ENCODE measurements at regions not wholly inside any gene's neighbourhood (a gene's known extent, or its start where the extent isn't known, plus 50 kb on each side); places are given as distances from the start of the nearest gene placed in this dataset.

DNA sequence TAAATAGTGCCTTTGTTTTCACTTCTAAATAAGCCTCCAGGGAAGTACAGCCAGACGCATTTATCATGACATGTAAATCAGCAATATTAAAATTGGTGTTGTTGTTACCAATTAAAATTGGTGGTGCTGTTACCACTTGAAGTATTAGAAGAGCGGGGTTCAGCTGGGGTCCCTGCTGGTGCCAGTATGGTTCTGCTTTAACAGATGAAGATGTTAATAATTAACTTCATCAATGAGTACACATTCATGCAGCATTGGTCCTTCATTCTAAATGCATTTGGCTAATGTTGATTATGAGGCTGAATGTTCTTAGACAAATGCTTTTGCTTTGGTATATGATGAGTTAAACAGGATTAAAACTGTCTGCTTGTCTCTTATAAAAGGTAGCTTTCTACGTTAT is 67.6 kb upstream of the TMC1 start:
- H3K79me2 ChIP-seq (replicated peaks; ENCODE audit: insufficient read depth), result no peaks in the 10 kb centered on the region

More for the DNA sequence above, 67.6 kb upstream of the TMC1 start:
- H3K36me3 Mint-ChIP-seq (ENCODE audit: low read depth), result no peaks in the 10 kb centered on the region
- Histone ChIP-seq H3K27ac (ENCODE audit: low read depth) (no peak overlapping the region), H4K20me1 (replicated peaks; ENCODE audit: insufficient read depth) (no peaks in the 10 kb centered on the region), H3K27me3 (ENCODE audit: insufficient read depth) (no peaks in the 10 kb centered on the region), H3K4me1 (ENCODE audit: insufficient read depth) (peaks cover 16% of the 10 kb centered on the region; the same call in 1 of the 2 replicates), H2AFZ (no peak overlapping the region), H3K4me2 (no peak overlapping the region), H3F3A (replicated peaks; ENCODE audit: low read depth) (0 out of 2 replicates have a peak, but pooled peaks cover 5% of the 10 kb centered on the region), H3K9me2 (ENCODE audit: insufficient read depth) (no peaks in the 10 kb centered on the region), H3K36me3 (ENCODE audit: insufficient read depth) (no peaks in the 10 kb centered on the region), H3K4me3 (no peak overlapping the region)
- H3K4me1 Mint-ChIP-seq, result peaks cover 18% of the 10 kb centered on the region
- TF ChIP-seq ZNF114 (CRISPR knock-in tag; IDR thresholded peaks at IDR 0.05) (no peak), POLR2AphosphoS5 (IDR thresholded peaks at IDR 0.05; ENCODE audit: low read depth) (no peak), ZNF331 (CRISPR knock-in tag; IDR thresholded peaks at IDR 0.05; ENCODE audit: low read depth) (no peak), JUNB (IDR thresholded peaks at IDR 0.05; ENCODE audit: unreplicated experiment) (no peak), EZH2 (IDR thresholded peaks at IDR 0.05; ENCODE audit: low read depth, unreplicated experiment) (no peak), STAT1 (IDR thresholded peaks at IDR 0.05; ENCODE audit: unreplicated experiment) (no peak), CREB1 (CRISPR knock-in tag; IDR thresholded peaks at IDR 0.05; ENCODE audit: low read depth) (no peak), EZH2phosphoT487 (IDR thresholded peaks at IDR 0.05; ENCODE audit: unreplicated experiment) (no peak), NANOG (IDR thresholded peaks at IDR 0.05; ENCODE audit: borderline replicate concordance) (no peak)
- TF ChIP-seq, protein P1, sequence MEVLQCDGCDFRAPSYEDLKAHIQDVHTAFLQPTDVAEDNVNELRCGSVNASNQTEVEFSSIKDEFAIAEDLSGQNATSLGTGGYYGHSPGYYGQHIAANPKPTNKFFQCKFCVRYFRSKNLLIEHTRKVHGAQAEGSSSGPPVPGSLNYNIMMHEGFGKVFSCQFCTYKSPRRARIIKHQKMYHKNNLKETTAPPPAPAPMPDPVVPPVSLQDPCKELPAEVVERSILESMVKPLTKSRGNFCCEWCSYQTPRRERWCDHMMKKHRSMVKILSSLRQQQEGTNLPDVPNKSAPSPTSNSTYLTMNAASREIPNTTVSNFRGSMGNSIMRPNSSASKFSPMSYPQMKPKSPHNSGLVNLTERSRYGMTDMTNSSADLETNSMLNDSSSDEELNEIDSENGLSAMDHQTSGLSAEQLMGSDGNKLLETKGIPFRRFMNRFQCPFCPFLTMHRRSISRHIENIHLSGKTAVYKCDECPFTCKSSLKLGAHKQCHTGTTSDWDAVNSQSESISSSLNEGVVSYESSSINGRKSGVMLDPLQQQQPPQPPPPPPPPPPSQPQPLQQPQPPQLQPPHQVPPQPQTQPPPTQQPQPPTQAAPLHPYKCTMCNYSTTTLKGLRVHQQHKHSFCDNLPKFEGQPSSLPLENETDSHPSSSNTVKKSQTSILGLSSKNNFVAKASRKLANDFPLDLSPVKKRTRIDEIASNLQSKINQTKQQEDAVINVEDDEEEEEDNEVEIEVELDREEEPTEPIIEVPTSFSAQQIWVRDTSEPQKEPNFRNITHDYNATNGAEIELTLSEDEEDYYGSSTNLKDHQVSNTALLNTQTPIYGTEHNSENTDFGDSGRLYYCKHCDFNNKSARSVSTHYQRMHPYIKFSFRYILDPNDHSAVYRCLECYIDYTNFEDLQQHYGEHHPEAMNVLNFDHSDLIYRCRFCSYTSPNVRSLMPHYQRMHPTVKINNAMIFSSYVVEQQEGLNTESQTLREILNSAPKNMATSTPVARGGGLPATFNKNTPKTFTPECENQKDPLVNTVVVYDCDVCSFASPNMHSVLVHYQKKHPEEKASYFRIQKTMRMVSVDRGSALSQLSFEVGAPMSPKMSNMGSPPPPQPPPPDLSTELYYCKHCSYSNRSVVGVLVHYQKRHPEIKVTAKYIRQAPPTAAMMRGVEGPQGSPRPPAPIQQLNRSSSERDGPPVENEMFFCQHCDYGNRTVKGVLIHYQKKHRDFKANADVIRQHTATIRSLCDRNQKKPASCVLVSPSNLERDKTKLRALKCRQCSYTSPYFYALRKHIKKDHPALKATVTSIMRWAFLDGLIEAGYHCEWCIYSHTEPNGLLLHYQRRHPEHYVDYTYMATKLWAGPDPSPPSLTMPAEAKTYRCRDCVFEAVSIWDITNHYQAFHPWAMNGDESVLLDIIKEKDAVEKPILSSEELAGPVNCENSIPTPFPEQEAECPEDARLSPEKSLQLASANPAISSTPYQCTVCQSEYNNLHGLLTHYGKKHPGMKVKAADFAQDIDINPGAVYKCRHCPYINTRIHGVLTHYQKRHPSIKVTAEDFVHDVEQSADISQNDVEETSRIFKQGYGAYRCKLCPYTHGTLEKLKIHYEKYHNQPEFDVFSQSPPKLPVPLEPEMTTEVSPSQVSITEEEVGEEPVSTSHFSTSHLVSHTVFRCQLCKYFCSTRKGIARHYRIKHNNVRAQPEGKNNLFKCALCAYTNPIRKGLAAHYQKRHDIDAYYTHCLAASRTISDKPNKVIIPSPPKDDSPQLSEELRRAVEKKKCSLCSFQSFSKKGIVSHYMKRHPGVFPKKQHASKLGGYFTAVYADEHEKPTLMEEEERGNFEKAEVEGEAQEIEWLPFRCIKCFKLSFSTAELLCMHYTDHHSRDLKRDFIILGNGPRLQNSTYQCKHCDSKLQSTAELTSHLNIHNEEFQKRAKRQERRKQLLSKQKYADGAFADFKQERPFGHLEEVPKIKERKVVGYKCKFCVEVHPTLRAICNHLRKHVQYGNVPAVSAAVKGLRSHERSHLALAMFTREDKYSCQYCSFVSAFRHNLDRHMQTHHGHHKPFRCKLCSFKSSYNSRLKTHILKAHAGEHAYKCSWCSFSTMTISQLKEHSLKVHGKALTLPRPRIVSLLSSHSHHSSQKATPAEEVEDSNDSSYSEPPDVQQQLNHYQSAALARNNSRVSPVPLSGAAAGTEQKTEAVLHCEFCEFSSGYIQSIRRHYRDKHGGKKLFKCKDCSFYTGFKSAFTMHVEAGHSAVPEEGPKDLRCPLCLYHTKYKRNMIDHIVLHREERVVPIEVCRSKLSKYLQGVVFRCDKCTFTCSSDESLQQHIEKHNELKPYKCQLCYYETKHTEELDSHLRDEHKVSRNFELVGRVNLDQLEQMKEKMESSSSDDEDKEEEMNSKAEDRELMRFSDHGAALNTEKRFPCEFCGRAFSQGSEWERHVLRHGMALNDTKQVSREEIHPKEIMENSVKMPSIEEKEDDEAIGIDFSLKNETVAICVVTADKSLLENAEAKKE (CRISPR knock-in tag; IDR thresholded peaks at IDR 0.05), result no peak
- TF ChIP-seq, protein P2, sequence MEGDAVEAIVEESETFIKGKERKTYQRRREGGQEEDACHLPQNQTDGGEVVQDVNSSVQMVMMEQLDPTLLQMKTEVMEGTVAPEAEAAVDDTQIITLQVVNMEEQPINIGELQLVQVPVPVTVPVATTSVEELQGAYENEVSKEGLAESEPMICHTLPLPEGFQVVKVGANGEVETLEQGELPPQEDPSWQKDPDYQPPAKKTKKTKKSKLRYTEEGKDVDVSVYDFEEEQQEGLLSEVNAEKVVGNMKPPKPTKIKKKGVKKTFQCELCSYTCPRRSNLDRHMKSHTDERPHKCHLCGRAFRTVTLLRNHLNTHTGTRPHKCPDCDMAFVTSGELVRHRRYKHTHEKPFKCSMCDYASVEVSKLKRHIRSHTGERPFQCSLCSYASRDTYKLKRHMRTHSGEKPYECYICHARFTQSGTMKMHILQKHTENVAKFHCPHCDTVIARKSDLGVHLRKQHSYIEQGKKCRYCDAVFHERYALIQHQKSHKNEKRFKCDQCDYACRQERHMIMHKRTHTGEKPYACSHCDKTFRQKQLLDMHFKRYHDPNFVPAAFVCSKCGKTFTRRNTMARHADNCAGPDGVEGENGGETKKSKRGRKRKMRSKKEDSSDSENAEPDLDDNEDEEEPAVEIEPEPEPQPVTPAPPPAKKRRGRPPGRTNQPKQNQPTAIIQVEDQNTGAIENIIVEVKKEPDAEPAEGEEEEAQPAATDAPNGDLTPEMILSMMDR (conservative IDR thresholded peaks at IDR 0.05; ENCODE audit: low read depth in 2 of 2), result no peak
- TF ChIP-seq, protein P3, sequence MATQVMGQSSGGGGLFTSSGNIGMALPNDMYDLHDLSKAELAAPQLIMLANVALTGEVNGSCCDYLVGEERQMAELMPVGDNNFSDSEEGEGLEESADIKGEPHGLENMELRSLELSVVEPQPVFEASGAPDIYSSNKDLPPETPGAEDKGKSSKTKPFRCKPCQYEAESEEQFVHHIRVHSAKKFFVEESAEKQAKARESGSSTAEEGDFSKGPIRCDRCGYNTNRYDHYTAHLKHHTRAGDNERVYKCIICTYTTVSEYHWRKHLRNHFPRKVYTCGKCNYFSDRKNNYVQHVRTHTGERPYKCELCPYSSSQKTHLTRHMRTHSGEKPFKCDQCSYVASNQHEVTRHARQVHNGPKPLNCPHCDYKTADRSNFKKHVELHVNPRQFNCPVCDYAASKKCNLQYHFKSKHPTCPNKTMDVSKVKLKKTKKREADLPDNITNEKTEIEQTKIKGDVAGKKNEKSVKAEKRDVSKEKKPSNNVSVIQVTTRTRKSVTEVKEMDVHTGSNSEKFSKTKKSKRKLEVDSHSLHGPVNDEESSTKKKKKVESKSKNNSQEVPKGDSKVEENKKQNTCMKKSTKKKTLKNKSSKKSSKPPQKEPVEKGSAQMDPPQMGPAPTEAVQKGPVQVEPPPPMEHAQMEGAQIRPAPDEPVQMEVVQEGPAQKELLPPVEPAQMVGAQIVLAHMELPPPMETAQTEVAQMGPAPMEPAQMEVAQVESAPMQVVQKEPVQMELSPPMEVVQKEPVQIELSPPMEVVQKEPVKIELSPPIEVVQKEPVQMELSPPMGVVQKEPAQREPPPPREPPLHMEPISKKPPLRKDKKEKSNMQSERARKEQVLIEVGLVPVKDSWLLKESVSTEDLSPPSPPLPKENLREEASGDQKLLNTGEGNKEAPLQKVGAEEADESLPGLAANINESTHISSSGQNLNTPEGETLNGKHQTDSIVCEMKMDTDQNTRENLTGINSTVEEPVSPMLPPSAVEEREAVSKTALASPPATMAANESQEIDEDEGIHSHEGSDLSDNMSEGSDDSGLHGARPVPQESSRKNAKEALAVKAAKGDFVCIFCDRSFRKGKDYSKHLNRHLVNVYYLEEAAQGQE (IDR thresholded peaks at IDR 0.05; ENCODE audit: unreplicated experiment), result no peak
- TF ChIP-seq, protein P4, sequence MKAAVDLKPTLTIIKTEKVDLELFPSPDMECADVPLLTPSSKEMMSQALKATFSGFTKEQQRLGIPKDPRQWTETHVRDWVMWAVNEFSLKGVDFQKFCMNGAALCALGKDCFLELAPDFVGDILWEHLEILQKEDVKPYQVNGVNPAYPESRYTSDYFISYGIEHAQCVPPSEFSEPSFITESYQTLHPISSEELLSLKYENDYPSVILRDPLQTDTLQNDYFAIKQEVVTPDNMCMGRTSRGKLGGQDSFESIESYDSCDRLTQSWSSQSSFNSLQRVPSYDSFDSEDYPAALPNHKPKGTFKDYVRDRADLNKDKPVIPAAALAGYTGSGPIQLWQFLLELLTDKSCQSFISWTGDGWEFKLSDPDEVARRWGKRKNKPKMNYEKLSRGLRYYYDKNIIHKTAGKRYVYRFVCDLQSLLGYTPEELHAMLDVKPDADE (IDR thresholded peaks at IDR 0.05), result no peak
- DNase-seq (ENCODE audit: low spot score), result no peak
- no peaks in the 10 kb centered on the region; the same call in 1 of the 3 replicates for H3K9me3 Mint-ChIP-seq
- no peaks in the 10 kb centered on the region for H3K27me3 Mint-ChIP-seq (ENCODE audit: insufficient read depth, low read depth, poor library complexity)
- H3K4me3 Mint-ChIP-seq, result no peak overlapping the region
- no peak for ATAC-seq
- H3K27ac Mint-ChIP-seq, result no peak overlapping the region
